SJSA1 (cell line): ENCODE measurements at regions not wholly inside any gene's neighbourhood (a gene's known extent, or its start where the extent isn't known, plus 50 kb on each side); places are given as distances from the start of the nearest gene placed in this dataset.

Experiments
- DNase-seq, 2 experiments: peaks; one replicate each; pipeline ENCODE4 v3.0.0-alpha.2; 2015 to 2020; ENCODE audit warnings: low spot score in 2 of 2, low read depth in 1 of 2
- H3K27ac ChIP-seq: fragments of 250-450 bp; sonication (Bioruptor Pico); 2 replicates; pipeline ENCODE4 v1.5.1; 2020; ENCODE audit warnings: mild to moderate bottlenecking, moderate library complexity
- H3K27me3 ChIP-seq: fragments of 250-450 bp; sonication (Bioruptor Pico); replicated peaks from 2 replicates; pipeline ENCODE4 v1.5.1; 2020; ENCODE audit warnings: mild to moderate bottlenecking, moderate library complexity
- H3K36me3 ChIP-seq: fragments of 250-450 bp; sonication (Bioruptor Pico); 2 replicates; pipeline ENCODE4 v1.5.1; 2020; ENCODE audit warnings: mild to moderate bottlenecking
- H3K4me1 ChIP-seq: fragments of 250-450 bp; sonication (Bioruptor Pico); replicated peaks from 2 replicates; pipeline ENCODE4 v1.6.1; 2021; ENCODE audit warnings: mild to moderate bottlenecking
- H3K4me3 ChIP-seq: fragments of 250-450 bp; sonication (Bioruptor Pico); 2 replicates; pipeline ENCODE4 v1.5.1; 2020; ENCODE audit warnings: mild to moderate bottlenecking
- H3K9me3 ChIP-seq: fragments of 250-450 bp; sonication (Bioruptor Pico); replicated peaks from 2 replicates; pipeline ENCODE4 v1.5.1; 2020; ENCODE audit warnings: mild to moderate bottlenecking

GRCh38 chr10:129131457-129132132, 335.4 kb upstream of the MGMT start:
- Histone ChIP-seq H3K4me1 (no peaks in the 10 kb centered on the region), H3K9me3 (no peaks in the 10 kb centered on the region; the same call in 1 of the 2 replicates), H3K4me3 (no peak overlapping the region), H3K27ac (no peak overlapping the region), H3K27me3 (no peaks in the 10 kb centered on the region), H3K36me3 (no peaks in the 10 kb centered on the region)
- DNase-seq = no peak

GRCh38 chr10:129133856-129134255, 333.2 kb upstream of the MGMT start:
- H3K9me3 ChIP-seq = no peaks in the 10 kb centered on the region; the same call in 1 of the 2 replicates
- H3K36me3 ChIP-seq = no peaks in the 10 kb centered on the region
- no peak overlapping the region for H3K27ac ChIP-seq
- H3K4me1 ChIP-seq = no peaks in the 10 kb centered on the region
- DNase-seq = no peak
- no peaks in the 10 kb centered on the region for H3K27me3 ChIP-seq
- no peak overlapping the region for H3K4me3 ChIP-seq

- no peaks in the 10 kb centered on the region for H3K36me3 ChIP-seq
These were observed 332.7 kb upstream of the MGMT start for GRCh38 chr10:129134371-129134770.

GRCh38 chr10:129135624-129136023, 331.4 kb upstream of the MGMT start:
- no peak overlapping the region for H3K4me3 ChIP-seq
- no peaks in the 10 kb centered on the region for H3K36me3 ChIP-seq
- no peak for DNase-seq
- H3K9me3 ChIP-seq = no peaks in the 10 kb centered on the region; the same call in 1 of the 2 replicates
- no peaks in the 10 kb centered on the region for H3K4me1 ChIP-seq
- no peak overlapping the region for H3K27ac ChIP-seq
- no peaks in the 10 kb centered on the region for H3K27me3 ChIP-seq

More at GRCh38 chr10:129134371-129134770, 332.7 kb upstream of the MGMT start:
- Histone ChIP-seq H3K27ac (no peak overlapping the region), H3K27me3 (no peaks in the 10 kb centered on the region), H3K4me3 (no peak overlapping the region), H3K4me1 (no peaks in the 10 kb centered on the region), H3K9me3 (no peaks in the 10 kb centered on the region; the same call in 1 of the 2 replicates)
- no peak for DNase-seq

DNA sequence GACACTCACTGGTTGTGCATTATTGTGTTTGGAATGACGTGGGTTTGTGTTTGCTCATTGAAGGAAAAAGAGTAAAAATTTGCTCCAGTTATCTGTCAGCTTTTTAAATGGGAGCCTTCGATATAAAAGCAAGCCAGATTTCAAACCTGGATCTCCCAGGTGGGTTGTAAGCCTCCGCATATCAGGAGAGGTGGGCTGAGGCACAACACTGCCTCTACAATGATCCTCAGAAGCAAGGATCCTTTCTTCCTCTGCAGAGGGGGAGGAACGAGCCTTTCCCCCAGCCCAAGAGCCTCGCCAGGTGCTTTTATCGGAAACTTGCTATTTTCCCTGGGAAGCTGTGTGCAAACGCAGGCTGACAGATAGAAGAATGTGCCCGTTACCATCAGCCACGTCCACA, 331.0 kb upstream of the MGMT start:
- no peak for DNase-seq
- Histone ChIP-seq H3K4me1 (no peaks in the 10 kb centered on the region), H3K9me3 (no peaks in the 10 kb centered on the region; the same call in 1 of the 2 replicates), H3K36me3 (no peaks in the 10 kb centered on the region), H3K4me3 (no peak overlapping the region), H3K27me3 (no peaks in the 10 kb centered on the region), H3K27ac (no peak overlapping the region)

- Histone ChIP-seq H3K27ac (no peak overlapping the region), H3K4me1 (no peaks in the 10 kb centered on the region), H3K9me3 (no peaks in the 10 kb centered on the region; the same call in 1 of the 2 replicates), H3K27me3 (no peaks in the 10 kb centered on the region), H3K4me3 (no peak overlapping the region), H3K36me3 (no peaks in the 10 kb centered on the region)
- no peak for DNase-seq
These were observed 330.1 kb upstream of the MGMT start for GRCh38 chr10:129136951-129137350.

DNA sequence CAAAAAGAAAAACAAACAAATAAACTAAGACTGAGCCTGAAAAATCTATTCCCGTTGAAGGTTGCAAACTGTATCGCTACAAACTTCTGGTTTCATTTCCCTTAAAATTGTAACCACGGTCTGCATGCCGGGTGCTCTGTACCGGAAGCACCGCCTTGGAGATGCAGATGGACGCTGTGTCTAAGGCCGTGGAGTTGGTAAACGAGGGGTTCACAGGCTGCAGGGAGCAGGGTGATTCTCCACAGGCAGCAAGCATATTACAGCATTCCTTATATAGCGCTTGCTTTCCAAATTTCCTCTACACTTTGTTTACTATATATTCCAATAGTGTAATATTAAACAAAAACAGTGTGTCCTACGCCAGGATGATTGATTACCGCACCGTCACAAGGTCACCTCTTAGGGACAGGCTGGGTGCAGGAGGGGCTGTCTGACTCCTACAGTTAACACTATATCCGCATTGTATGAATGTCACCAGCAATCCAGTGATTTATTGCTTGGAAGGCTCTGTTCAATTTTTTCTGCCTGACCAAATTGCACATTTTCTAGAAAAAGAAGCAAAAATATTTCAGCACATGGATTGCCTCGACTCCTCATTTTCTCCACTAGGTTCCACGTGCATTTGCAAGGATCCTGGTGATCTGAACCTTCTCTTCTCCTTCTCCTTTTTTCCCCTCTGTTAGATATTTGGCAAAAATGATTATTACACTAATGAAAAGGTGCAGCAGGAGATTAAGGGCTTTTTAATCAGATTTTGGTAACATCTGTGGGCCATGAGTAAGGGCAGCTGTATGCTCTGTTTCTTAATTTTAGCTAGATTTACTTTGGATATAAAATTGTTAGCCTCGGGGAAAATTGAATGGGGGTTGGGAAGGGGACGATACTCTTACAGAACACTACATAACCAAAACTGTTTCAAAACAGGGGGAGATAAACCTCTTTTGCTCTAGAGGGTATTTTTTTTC, 325.8 kb upstream of the MGMT start:
- Histone ChIP-seq H3K27me3 (no peaks in the 10 kb centered on the region), H3K4me3 (no peak overlapping the region), H3K27ac (no peak overlapping the region), H3K4me1 (no peaks in the 10 kb centered on the region), H3K36me3 (no peaks in the 10 kb centered on the region), H3K9me3 (0 out of 2 replicates have a peak, but pooled peaks cover 3% of the 10 kb centered on the region)
- no peak for DNase-seq

DNA sequence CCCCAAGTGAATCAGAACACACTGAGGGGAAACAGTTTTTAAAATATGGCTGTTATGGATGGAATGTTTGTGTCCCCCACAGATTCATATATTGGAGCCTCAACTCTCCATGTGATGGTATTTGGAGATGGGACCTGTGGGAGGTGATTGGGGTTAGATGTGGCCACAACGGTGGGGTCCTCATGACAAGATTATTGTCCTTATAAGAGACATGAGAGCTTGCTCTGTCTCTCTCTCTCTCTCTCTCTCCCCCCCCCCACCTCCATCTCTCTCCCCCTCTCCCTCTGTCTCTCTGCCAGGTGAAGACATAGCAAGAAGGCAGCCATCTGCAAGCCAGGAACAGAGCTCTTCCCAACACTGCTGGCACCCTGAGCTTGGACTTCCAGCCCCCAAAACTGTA, 315.8 kb upstream of the MGMT start:
- Histone ChIP-seq H3K4me3 (no peak overlapping the region), H3K36me3 (no peaks in the 10 kb centered on the region), H3K27ac (no peak overlapping the region), H3K4me1 (no peaks in the 10 kb centered on the region), H3K27me3 (no peaks in the 10 kb centered on the region), H3K9me3 (peaks cover 3% of the 10 kb centered on the region)
- no peak for DNase-seq

GRCh38 chr10:129156406-129156805, 310.6 kb upstream of the MGMT start:
- no peak for DNase-seq

GRCh38 chr10:129157185-129157584, 309.9 kb upstream of the MGMT start:
- peaks cover 4% of the 10 kb centered on the region; the same call in 1 of the 2 replicates for H3K9me3 ChIP-seq
- H3K27me3 ChIP-seq = no peaks in the 10 kb centered on the region
- no peak for DNase-seq
- H3K4me3 ChIP-seq = no peak overlapping the region
- H3K27ac ChIP-seq = no peak overlapping the region
- H3K4me1 ChIP-seq = no peaks in the 10 kb centered on the region
- H3K36me3 ChIP-seq = no peaks in the 10 kb centered on the region

More at GRCh38 chr10:129156406-129156805, 310.6 kb upstream of the MGMT start:
- Histone ChIP-seq H3K27me3 (no peaks in the 10 kb centered on the region), H3K27ac (no peak overlapping the region), H3K4me3 (no peak overlapping the region), H3K9me3 (peaks cover 4% of the 10 kb centered on the region; the same call in 1 of the 2 replicates), H3K36me3 (no peaks in the 10 kb centered on the region), H3K4me1 (no peaks in the 10 kb centered on the region)

DNA sequence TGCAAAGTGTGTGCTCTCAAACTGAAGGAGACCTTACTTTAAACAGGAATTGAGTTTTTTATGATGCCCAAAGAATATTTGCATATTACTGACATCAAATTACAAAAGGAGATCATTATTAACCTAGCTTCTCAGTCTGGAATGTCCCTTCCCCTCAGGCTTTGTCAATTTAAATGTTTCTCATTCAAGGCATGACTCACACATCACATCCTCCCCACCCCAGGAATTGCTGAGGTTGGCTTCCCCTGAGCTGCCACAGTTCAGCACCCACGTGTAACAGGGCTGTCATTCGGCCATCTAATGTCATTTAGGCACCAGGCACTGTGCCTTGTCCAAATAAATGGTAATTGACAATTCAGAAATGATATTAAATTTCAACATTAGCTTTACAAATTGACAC, 305.9 kb upstream of the MGMT start:
- H3K27ac ChIP-seq = no peak overlapping the region
- H3K36me3 ChIP-seq = no peaks in the 10 kb centered on the region
- H3K27me3 ChIP-seq = no peaks in the 10 kb centered on the region
- no peak for DNase-seq
- no peak overlapping the region for H3K4me3 ChIP-seq
- H3K4me1 ChIP-seq = no peaks in the 10 kb centered on the region
- peaks cover 16% of the 10 kb centered on the region for H3K9me3 ChIP-seq

GRCh38 chr10:129163531-129163930, 303.5 kb upstream of the MGMT start:
- Histone ChIP-seq H3K27me3 (no peaks in the 10 kb centered on the region), H3K4me3 (no peak overlapping the region), H3K27ac (no peak overlapping the region), H3K9me3 (peaks cover 12% of the 10 kb centered on the region; the same call in 1 of the 2 replicates), H3K36me3 (no peaks in the 10 kb centered on the region), H3K4me1 (no peaks in the 10 kb centered on the region)
- no peak for DNase-seq

- H3K36me3 ChIP-seq = no peaks in the 10 kb centered on the region
- H3K27ac ChIP-seq = no peak overlapping the region
- H3K27me3 ChIP-seq = no peaks in the 10 kb centered on the region
- DNase-seq = no peak
- H3K4me3 ChIP-seq = no peak overlapping the region
- no peaks in the 10 kb centered on the region for H3K4me1 ChIP-seq
- peaks cover 12% of the 10 kb centered on the region; the same call in 1 of the 2 replicates for H3K9me3 ChIP-seq
These were observed 301.8 kb upstream of the MGMT start for GRCh38 chr10:129165076-129165720.
